ENCODE measurements at regions not wholly inside any gene's neighbourhood (a gene's known extent, or its start where the extent isn't known, plus 50 kb on each side); places are given as distances from the start of the nearest gene placed in this dataset.

GRCh38 chr15:61689067-61689466 lies 371.2 kb downstream of the VPS13C start:
- no peak for FAIRE-seq

More at GRCh38 chr15:61689067-61689466, 371.2 kb downstream of the VPS13C start:
- DNase-seq (ENCODE audit: low read depth, low spot score), result no peak
- H3K27me3 ChIP-seq (ENCODE audit: control insufficient read depth in 2 of 2, insufficient read depth in 2 of 2, low read length in 2 of 2), result no peaks in the 10 kb centered on the region
- no peaks in the 10 kb centered on the region for H4K20me1 ChIP-seq (replicated peaks; ENCODE audit: control insufficient read depth, extremely low read depth, insufficient read depth, low read length)
- H3K27ac ChIP-seq (ENCODE audit: insufficient read depth, low read depth, low read length), result no peak overlapping the region
- POLR2A ChIA-PET, result no interaction called here
- BruUV-seq (replicated peaks), result no TSS peak
- no peak overlapping the region for H3K4me3 ChIP-seq (replicated peaks in 1 of 3; ENCODE audit: insufficient read depth in 1 of 3, low read depth in 1 of 3, low read length in 3 of 3)
- H3K9me1 ChIP-seq (replicated peaks; ENCODE audit: control insufficient read depth, extremely low read depth, insufficient read depth, low read length), result no peaks in the 10 kb centered on the region
- H3K36me3 ChIP-seq (ENCODE audit: control insufficient read depth in 2 of 2, extremely low read depth in 1 of 2, insufficient read depth in 2 of 2, low read length in 2 of 2), result no peaks in the 10 kb centered on the region
- H3K79me2 ChIP-seq (ENCODE audit: control insufficient read depth, insufficient read depth, low read length), result no peaks in the 10 kb centered on the region
- no peaks in the 10 kb centered on the region for H3K4me1 ChIP-seq (ENCODE audit: control insufficient read depth, extremely low read depth, insufficient read depth, low read length)
- CTCF ChIA-PET, result no interaction called here
- intact Hi-C loops (cut with micrococcal nuclease), result no loop called here
- no peaks in the 10 kb centered on the region for H3K9me3 ChIP-seq (replicated peaks; ENCODE audit: control insufficient read depth, insufficient read depth, low read length)
- H3K4me2 ChIP-seq (ENCODE audit: insufficient read depth, low read length), result no peak overlapping the region
- dilution Hi-C loops (cut with MboI; ENCODE audit: extremely low pct_ligation_motif_present, low sequenced_read_pairs), result no loop called here
- no peak overlapping the region for H3K9ac ChIP-seq (replicated peaks; ENCODE audit: extremely low read depth, insufficient read depth, low read length)
- no peak for TF ChIP-seq MYC (IDR thresholded peaks at IDR 0.05; ENCODE audit: low read depth, low read length)
- TF ChIP-seq CTCF (IDR thresholded peaks at IDR 0.05; ENCODE audit: extremely low read depth in 1 of 2, insufficient read depth in 1 of 2, low read depth in 1 of 2, low read length in 2 of 2), result no peak
- no peak for TF ChIP-seq EZH2 (IDR thresholded peaks at IDR 0.05; ENCODE audit: borderline replicate concordance, low read depth, low read length, severe bottlenecking)
- no peak for TF ChIP-seq GATA2 (IDR thresholded peaks at IDR 0.05; ENCODE audit: insufficient read depth, insufficient read length, low read depth, low read length)
- TF ChIP-seq POLR2AphosphoS5 (IDR thresholded peaks at IDR 0.05; ENCODE audit: insufficient read depth, low read depth, low read length), result no peak
- no peak for TF ChIP-seq MAX (IDR thresholded peaks at IDR 0.05; ENCODE audit: insufficient read depth, insufficient read length)
- TF ChIP-seq POLR2A (IDR thresholded peaks at IDR 0.05; ENCODE audit: low read depth, low read length), result no peak
- no peak for TF ChIP-seq JUN (IDR thresholded peaks at IDR 0.05; ENCODE audit: borderline replicate concordance, insufficient read depth, insufficient read length, low read depth)
- no peak for TF ChIP-seq FOS (IDR thresholded peaks at IDR 0.05; ENCODE audit: borderline replicate concordance, insufficient read depth, low read length)
- no peak overlapping the region for H2AFZ ChIP-seq (ENCODE audit: low read depth, low read length)
